CD14-positive monocyte (primary cell): ENCODE measurements at regions not wholly inside any gene's neighbourhood (a gene's known extent, or its start where the extent isn't known, plus 50 kb on each side); places are given as distances from the start of the nearest gene placed in this dataset.

Source experiments
- DNase-seq, 3 donors: peaks; one replicate each; pipeline ENCODE4 v3.0.0-alpha.2; 2011 to 2022
- H2AFZ ChIP-seq: 2 replicates; pipeline ENCODE4 v1.6.0; 2012; ENCODE audit warnings: mild to moderate bottlenecking, low read depth, low read length, inconsistent platforms; ENCODE audit not compliant: insufficient read depth, poor library complexity, severe bottlenecking
- H3K27ac ChIP-seq, 2 donors: 1 replicate in 1 of 2; 2 replicates in 1 of 2; pipeline ENCODE4 v1.5.1; 2012 to 2013; ENCODE audit warnings: low read length in 2 of 2, control low read depth in 1 of 2, inconsistent platforms in 1 of 2, low read depth in 1 of 2, mild to moderate bottlenecking in 1 of 2
- H3K27me3 ChIP-seq, 2 donors: one replicate each; pipeline versions ENCODE4 v1.6.0 to v1.6.1; 2011 to 2013; ENCODE audit warnings: low read length in 2 of 2; ENCODE audit not compliant: control insufficient read depth in 2 of 2, insufficient read depth in 2 of 2
- H3K36me3 ChIP-seq, 2 donors: replicated peaks in 1 of 2; 1 replicate in 1 of 2; 2 replicates in 1 of 2; pipeline versions ENCODE4 v1.5.1 to v1.6.1; 2012 to 2013; ENCODE audit warnings: low read length in 2 of 2, control low read depth in 1 of 2, inconsistent platforms in 1 of 2, mild to moderate bottlenecking in 1 of 2; ENCODE audit not compliant: insufficient read depth in 2 of 2, control insufficient read depth in 1 of 2
- H3K4me1 ChIP-seq, 2 donors: 1 replicate in 1 of 2; 2 replicates in 1 of 2; pipeline versions ENCODE4 v1.5.1 to v1.6.1; 2012 to 2013; ENCODE audit warnings: low read length in 2 of 2, control low read depth in 1 of 2, inconsistent platforms in 1 of 2, mild to moderate bottlenecking in 1 of 2, moderate library complexity in 1 of 2; ENCODE audit not compliant: insufficient read depth in 2 of 2, control insufficient read depth in 1 of 2
- H3K4me2 ChIP-seq: replicated peaks from 2 replicates; pipeline ENCODE3; 2012; ENCODE audit warnings: low read length, moderate library complexity, mild to moderate bottlenecking; ENCODE audit not compliant: poor library complexity, severe bottlenecking; ENCODE audit errors: extremely low read depth
- H3K4me3 ChIP-seq, 3 experiments: fragments of 200-600 bp in 1 of 3; sonication (generic) in 1 of 3; replicated peaks in 1 of 3; 1 replicate in 2 of 3; 2 replicates in 1 of 3; pipeline ENCODE4 v1.5.1; 2011 to 2013; ENCODE audit warnings: low read length in 3 of 3, mild to moderate bottlenecking in 3 of 3, control low read depth in 2 of 3, low read depth in 2 of 3, inconsistent platforms in 1 of 3, moderate library complexity in 1 of 3
- H3K79me2 ChIP-seq: 2 replicates; pipeline ENCODE4 v1.6.0; 2012; ENCODE audit warnings: mild to moderate bottlenecking, control low read depth, inconsistent platforms, low read length, moderate library complexity; ENCODE audit not compliant: insufficient read depth
- H3K9ac ChIP-seq: 2 replicates; pipeline ENCODE4 v1.6.0; 2017; ENCODE audit warnings: low read length, mild to moderate bottlenecking; ENCODE audit not compliant: insufficient read depth, poor library complexity, severe bottlenecking
- H3K9me3 ChIP-seq, 2 donors: replicated peaks in 1 of 2; 1 replicate in 1 of 2; 2 replicates in 1 of 2; pipeline versions ENCODE4 v1.5.1 to v1.6.1; 2012 to 2013; ENCODE audit warnings: low read length in 2 of 2, control low read depth in 1 of 2; ENCODE audit not compliant: control insufficient read depth in 1 of 2, insufficient read depth in 1 of 2
- H4K20me1 ChIP-seq: 2 replicates; pipeline ENCODE4 v1.6.0; 2012; ENCODE audit warnings: mild to moderate bottlenecking, low read length, control low read depth, moderate library complexity; ENCODE audit not compliant: insufficient read depth
- H3K27ac Mint-ChIP-seq, 7 donors: one replicate each; pipeline ENCODE4 v1.8.0; 2020; ENCODE audit warnings: mild to moderate bottlenecking in 7 of 7, mixed read lengths in 7 of 7, moderate library complexity in 6 of 7, inconsistent platforms in 2 of 7
- H3K27me3 Mint-ChIP-seq, 3 donors: one replicate each; pipeline ENCODE4 v1.8.0; 2021 to 2022; ENCODE audit warnings: low read depth in 3 of 3, mild to moderate bottlenecking in 3 of 3, mixed read lengths in 3 of 3, moderate library complexity in 3 of 3, inconsistent platforms in 1 of 3
- H3K36me3 Mint-ChIP-seq, 2 donors: one replicate each; pipeline ENCODE4 v1.8.0; 2020; ENCODE audit warnings: mixed read lengths in 2 of 2, inconsistent platforms in 1 of 2, mild to moderate bottlenecking in 1 of 2
- H3K4me1 Mint-ChIP-seq: one replicate; pipeline ENCODE4 v1.8.0; 2020; ENCODE audit warnings: mild to moderate bottlenecking, mixed read lengths
- H3K4me3 Mint-ChIP-seq, 2 donors: one replicate each; pipeline ENCODE4 v1.8.0; 2020; ENCODE audit warnings: mild to moderate bottlenecking in 2 of 2, mixed read lengths in 2 of 2, moderate library complexity in 1 of 2
- H3K9me3 Mint-ChIP-seq, 7 donors: one replicate each; pipeline ENCODE4 v1.8.0; 2020 to 2022; ENCODE audit warnings: mixed read lengths in 7 of 7, mild to moderate bottlenecking in 6 of 7, moderate library complexity in 6 of 7, inconsistent platforms in 2 of 7
- CTCF ChIP-seq: fragments of 200-600 bp; IDR thresholded peaks from one replicate; pipeline ENCODE4 v1.8.0; 2022; ENCODE audit warnings: antibody characterized with exemption, mild to moderate bottlenecking
- WGBS: methylation state at CpG from one replicate; pipeline ENCODE4 v1.1.5; 2013; ENCODE audit warnings: missing lambda C conversion rate; ENCODE audit not compliant: insufficient coverage; 5-methylcytosine and 5-hydroxymethylcytosine counted together
- intact Hi-C, 2 donors: fragments of 100-400 bp; cut with micrococcal nuclease; formaldehyde crosslinking; loops; one replicate each; pipeline versions ENCODE4 v1.15.0 to v1.15.1; 2023

GRCh38 chr12:17344649-17345048 lies 738.7 kb upstream of the LMO3 start:
- no peak overlapping the region for H3K9ac ChIP-seq
- no peaks in the 10 kb centered on the region for H3K36me3 ChIP-seq
- H2AFZ ChIP-seq, result no peak overlapping the region
- no peak for DNase-seq
- no peak overlapping the region for H3K27ac Mint-ChIP-seq
- no peaks in the 10 kb centered on the region for H3K27me3 Mint-ChIP-seq
- H3K4me3 ChIP-seq, result no peak overlapping the region
- H3K9me3 ChIP-seq, result peaks cover 0 to 4% of the 10 kb centered on the region in 2 donors
- H3K4me1 ChIP-seq, result no peaks in the 10 kb centered on the region
- intact Hi-C loops, result no loop called here
- no peak for TF ChIP-seq CTCF
- no peaks in the 10 kb centered on the region for H3K36me3 Mint-ChIP-seq
- H4K20me1 ChIP-seq, result no peaks in the 10 kb centered on the region
- H3K4me2 ChIP-seq, result no peak overlapping the region
- peaks cover 0 to 10% (median 5%) of the 10 kb centered on the region in 7 donors for H3K9me3 Mint-ChIP-seq
- no peaks in the 10 kb centered on the region for H3K79me2 ChIP-seq
- no peak overlapping the region for H3K27ac ChIP-seq
- H3K4me1 Mint-ChIP-seq, result no peaks in the 10 kb centered on the region
- WGBS, result 88% methylated on average over 1 of the region's 1 CpG
- H3K4me3 Mint-ChIP-seq, result no peak overlapping the region
- H3K27me3 ChIP-seq, result no peaks in the 10 kb centered on the region

- H3K27me3 Mint-ChIP-seq, result no peaks in the 10 kb centered on the region
- H3K4me3 Mint-ChIP-seq, result no peak overlapping the region
- Histone ChIP-seq H3K79me2 (no peaks in the 10 kb centered on the region), H3K36me3 (no peaks in the 10 kb centered on the region), H2AFZ (no peak overlapping the region), H4K20me1 (no peaks in the 10 kb centered on the region), H3K4me1 (no peaks in the 10 kb centered on the region), H3K9me3 (peaks cover 0 to 4% of the 10 kb centered on the region in 2 donors), H3K9ac (no peak overlapping the region), H3K27me3 (no peaks in the 10 kb centered on the region), H3K4me3 (no peak overlapping the region), H3K4me2 (no peak overlapping the region), H3K27ac (no peak overlapping the region)
- DNase-seq, result no peak
- no peaks in the 10 kb centered on the region for H3K4me1 Mint-ChIP-seq
- intact Hi-C loops, result no loop called here
- peaks cover 0 to 10% (median 4%) of the 10 kb centered on the region in 7 donors for H3K9me3 Mint-ChIP-seq
- WGBS, result 29% methylated on average over 1 of the region's 1 CpG
- no peak for TF ChIP-seq CTCF
- H3K27ac Mint-ChIP-seq, result no peak overlapping the region
- H3K36me3 Mint-ChIP-seq, result no peaks in the 10 kb centered on the region
Observed at GRCh38 chr12:17342381-17342961, 736.5 kb upstream of the LMO3 start.
